HCT116 (cell line): ENCODE measurements at regions not wholly inside any gene's neighbourhood (a gene's known extent, or its start where the extent isn't known, plus 50 kb on each side); places are given as distances from the start of the nearest gene placed in this dataset.

ENCODE experiments used
- ATAC-seq: fragments of 200-7000 bp; cut with Tn5 transposase; 2 replicates; pipeline ENCODE4 v1.9.1; 2020; ENCODE audit warnings: mild to moderate bottlenecking, moderate library complexity
- BruUV-seq: library from RNA; stranded (reverse); fragments of 400-500 nt; replicated peaks from 2 replicates; lab custom pipeline; 2021; lab: Mats Ljungman, UMichigan
- CTCF ChIA-PET: fragments of 300-600 bp; sonication (Branson Sonifier 250); formaldehyde crosslinking; loops from one replicate; lab custom pipeline; 2021; ENCODE audit warnings: antibody characterized with exemption; lab: Charles Lee
- POLR2A ChIA-PET: fragments of 300-600, 350-600 bp; sonication (Branson Sonifier 250); formaldehyde crosslinking; loops from one replicate; lab custom pipeline; 2021; ENCODE audit warnings: antibody characterized with exemption; lab: Charles Lee
- RAD21 ChIA-PET, 2 experiments: fragments of 300-600 bp; sonication (Branson Sonifier 250); formaldehyde crosslinking; loops; one replicate each; lab custom pipeline; 2023; ENCODE audit warnings: low total read pairs in 2 of 2; ENCODE audit not compliant: uncharacterized antibody in 2 of 2, unreplicated experiment in 2 of 2, low non-redundant PET in 1 of 2; lab: Charles Lee
- DNase-seq: peaks from one replicate; pipeline ENCODE4 v3.0.0-alpha.2; 2010; ENCODE audit warnings: low read depth, low spot score
- H2AFZ ChIP-seq: fragments of 200-600 bp; shearing (Covaris generic), sonication (generic); 2 replicates; pipeline ENCODE4 v1.6.1; 2017; ENCODE audit warnings: low read depth, mixed run types, mixed read lengths, antibody characterized with exemption, low read length; ENCODE audit not compliant: poor library complexity, severe bottlenecking
- H3K27ac ChIP-seq: 2 replicates; pipeline ENCODE4 v1.5.1; 2012; ENCODE audit warnings: low read depth, low read length
- H3K27me3 ChIP-seq: fragments of 200-600 bp; sonication (generic); 2 replicates; pipeline ENCODE4 v1.6.1; 2016; ENCODE audit warnings: mixed run types, low read length, mixed read lengths; ENCODE audit not compliant: insufficient read depth
- H3K36me3 ChIP-seq, 2 experiments: fragments of 200-500 bp in 1 of 2; fragments of 200-600 bp in 1 of 2; sonication (Bioruptor generic) in 1 of 2; sonication (generic) in 1 of 2; 2 replicates each; pipeline versions ENCODE4 v1.5.1 to v1.6.1; 2014 to 2016; ENCODE audit warnings: low read length in 2 of 2, inconsistent platforms in 1 of 2, mixed read lengths in 1 of 2, mixed run types in 1 of 2; ENCODE audit not compliant: insufficient read depth in 2 of 2, control insufficient read depth in 1 of 2
- H3K4me1 ChIP-seq, 2 experiments: fragments of 200-600 bp in 1 of 2; sonication (generic) in 1 of 2; 2 replicates each; pipeline versions ENCODE4 v1.5.1 to v1.6.1; 2012 to 2017; ENCODE audit warnings: low read length in 2 of 2, inconsistent platforms in 1 of 2, mild to moderate bottlenecking in 1 of 2, mixed read lengths in 1 of 2, mixed run types in 1 of 2, moderate library complexity in 1 of 2; ENCODE audit not compliant: insufficient read depth in 2 of 2, control insufficient read depth in 1 of 2
- H3K4me2 ChIP-seq: fragments of 200-600 bp; sonication (generic); 2 replicates; pipeline ENCODE4 v1.6.1; 2017; ENCODE audit warnings: mixed run types, low read length, mixed read lengths
- H3K4me3 ChIP-seq, 2 experiments: fragments of 200-600 bp in 1 of 2; sonication (generic) in 1 of 2; replicated peaks in 1 of 2; 2 replicates each; pipeline ENCODE4 v1.5.1; 2011 to 2016; ENCODE audit warnings: low read length in 2 of 2, control low read depth in 1 of 2, low read depth in 1 of 2, mild to moderate bottlenecking in 1 of 2, mixed read lengths in 1 of 2, mixed run types in 1 of 2
- H3K79me2 ChIP-seq: fragments of 200-600 bp; sonication (generic); 2 replicates; pipeline ENCODE4 v1.6.1; 2017; ENCODE audit warnings: mild to moderate bottlenecking, mixed run types, low read length, moderate library complexity, mixed read lengths; ENCODE audit not compliant: insufficient read depth
- H3K9ac ChIP-seq: fragments of 200-600 bp; sonication (generic); 2 replicates; pipeline ENCODE4 v1.6.1; 2016; ENCODE audit warnings: low read length, mixed read lengths
- H3K9me2 ChIP-seq: fragments of 200-600 bp; sonication (generic), shearing (Covaris generic); 2 replicates; pipeline ENCODE4 v1.6.1; 2017; ENCODE audit warnings: mixed run types, mild to moderate bottlenecking, moderate library complexity; ENCODE audit not compliant: insufficient read depth
- H3K9me3 ChIP-seq, 2 experiments: fragments of 200-500 bp in 1 of 2; fragments of 200-600 bp in 1 of 2; sonication (Bioruptor generic) in 1 of 2; sonication (generic) in 1 of 2; 2 replicates each; pipeline ENCODE4 v1.6.1; 2014 to 2017; ENCODE audit warnings: low read length in 2 of 2, mixed read lengths in 2 of 2, inconsistent platforms in 1 of 2, low read depth in 1 of 2, mild to moderate bottlenecking in 1 of 2, mixed run types in 1 of 2, moderate library complexity in 1 of 2; ENCODE audit not compliant: control insufficient read depth in 1 of 2, insufficient read depth in 1 of 2
- H4K20me1 ChIP-seq: fragments of 200-600 bp; sonication (generic), shearing (Covaris generic); 2 replicates; pipeline ENCODE4 v1.6.1; 2017; ENCODE audit warnings: mixed run types, mild to moderate bottlenecking, moderate library complexity; ENCODE audit not compliant: insufficient read depth
- ATF3 ChIP-seq: IDR thresholded peaks from 2 replicates; pipeline ENCODE4 v1.6.1; 2012
- CBX3 ChIP-seq: IDR thresholded peaks from 2 replicates; pipeline ENCODE4 v1.6.1; 2012; ENCODE audit warnings: low read depth
- CTCF ChIP-seq, 3 experiments: fragments of 200-600 bp in 1 of 3; sonication (generic) in 1 of 3; IDR thresholded peaks in 2 of 3; conservative IDR thresholded peaks in 1 of 3; 2 replicates each; pipeline ENCODE4 v1.5.1; 2012 to 2017; ENCODE audit warnings: low read depth in 2 of 3, low read length in 2 of 3, antibody characterized with exemption in 1 of 3, borderline replicate concordance in 1 of 3, control low read depth in 1 of 3, mild to moderate bottlenecking in 1 of 3, mixed read lengths in 1 of 3, mixed run types in 1 of 3, moderate library complexity in 1 of 3; ENCODE audit not compliant: insufficient read depth in 1 of 3
- EGR1 ChIP-seq: IDR thresholded peaks from 2 replicates; pipeline ENCODE4 v1.6.1; 2012; ENCODE audit warnings: low read depth
- ELF1 ChIP-seq: IDR thresholded peaks from 2 replicates; pipeline ENCODE4 v1.6.1; 2012; ENCODE audit warnings: low read depth, borderline replicate concordance
- EZH2 ChIP-seq: fragments of 200-600 bp; sonication (generic); IDR thresholded peaks from 2 replicates; pipeline ENCODE4 v1.6.1; 2017; ENCODE audit warnings: antibody characterized with exemption, mixed run types
- FOSL1 ChIP-seq: IDR thresholded peaks from 2 replicates; pipeline ENCODE4 v1.6.1; 2012; ENCODE audit warnings: low read depth
- JUND ChIP-seq: IDR thresholded peaks from 2 replicates; pipeline ENCODE4 v1.6.1; 2012
- MAX ChIP-seq: IDR thresholded peaks from 2 replicates; pipeline ENCODE4 v1.6.1; 2012
- POLR2AphosphoS5 ChIP-seq: IDR thresholded peaks from 2 replicates; pipeline ENCODE4 v1.6.1; 2011; ENCODE audit warnings: mild to moderate bottlenecking, low read depth, low read length, moderate library complexity
- SP1 ChIP-seq: IDR thresholded peaks from 2 replicates; pipeline ENCODE4 v1.6.1; 2012; ENCODE audit warnings: low read depth
- SRF ChIP-seq: IDR thresholded peaks from 2 replicates; pipeline ENCODE4 v1.6.1; 2012; ENCODE audit warnings: low read depth
- ZFX ChIP-seq: fragments of 450-650 bp; IDR thresholded peaks from 2 replicates; pipeline ENCODE4 v1.6.1; 2017
- ZNF274 ChIP-seq: fragments of 200-500 bp; sonication (Bioruptor generic); IDR thresholded peaks from 2 replicates; pipeline ENCODE4 v1.6.1; 2014; ENCODE audit warnings: mild to moderate bottlenecking, low read depth, low read length, inconsistent platforms
- intact Hi-C: fragments of 100-400 bp; cut with micrococcal nuclease; formaldehyde crosslinking; loops from 2 replicates; pipeline ENCODE4 v1.10.0; 2022
- TF ChIP-seq, protein P1 (sequence below): IDR thresholded peaks from 2 replicates; pipeline ENCODE4 v1.6.1; 2011; ENCODE audit warnings: mild to moderate bottlenecking, low read length, moderate library complexity; ENCODE audit not compliant: insufficient replicate concordance; ENCODE audit errors: extremely low read depth

- Histone ChIP-seq H3K9me2 (no peaks in the 10 kb centered on the region), H2AFZ (no peak overlapping the region), H3K36me3 (no peaks in the 10 kb centered on the region), H3K9me3 (no peaks in the 10 kb centered on the region), H3K79me2 (no peaks in the 10 kb centered on the region), H3K4me2 (no peak overlapping the region), H3K4me1 (no peaks in the 10 kb centered on the region), H4K20me1 (no peaks in the 10 kb centered on the region), H3K9ac (no peak overlapping the region), H3K4me3 (no peak overlapping the region), H3K27me3 (no peaks in the 10 kb centered on the region), H3K27ac (no peak overlapping the region)
- POLR2A ChIA-PET: no interaction called here
- CTCF ChIA-PET: no interaction called here
- no peak for TF ChIP-seq JUND
- TF ChIP-seq POLR2AphosphoS5: no peak
- TF ChIP-seq SRF: no peak
- TF ChIP-seq, protein P1, sequence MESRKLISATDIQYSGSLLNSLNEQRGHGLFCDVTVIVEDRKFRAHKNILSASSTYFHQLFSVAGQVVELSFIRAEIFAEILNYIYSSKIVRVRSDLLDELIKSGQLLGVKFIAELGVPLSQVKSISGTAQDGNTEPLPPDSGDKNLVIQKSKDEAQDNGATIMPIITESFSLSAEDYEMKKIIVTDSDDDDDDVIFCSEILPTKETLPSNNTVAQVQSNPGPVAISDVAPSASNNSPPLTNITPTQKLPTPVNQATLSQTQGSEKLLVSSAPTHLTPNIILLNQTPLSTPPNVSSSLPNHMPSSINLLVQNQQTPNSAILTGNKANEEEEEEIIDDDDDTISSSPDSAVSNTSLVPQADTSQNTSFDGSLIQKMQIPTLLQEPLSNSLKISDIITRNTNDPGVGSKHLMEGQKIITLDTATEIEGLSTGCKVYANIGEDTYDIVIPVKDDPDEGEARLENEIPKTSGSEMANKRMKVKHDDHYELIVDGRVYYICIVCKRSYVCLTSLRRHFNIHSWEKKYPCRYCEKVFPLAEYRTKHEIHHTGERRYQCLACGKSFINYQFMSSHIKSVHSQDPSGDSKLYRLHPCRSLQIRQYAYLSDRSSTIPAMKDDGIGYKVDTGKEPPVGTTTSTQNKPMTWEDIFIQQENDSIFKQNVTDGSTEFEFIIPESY: no peak
- no peak for TF ChIP-seq EZH2
- no peak for TF ChIP-seq ZNF274
- TF ChIP-seq MAX: no peak
- TF ChIP-seq ELF1: no peak
- TF ChIP-seq SP1: no peak
- TF ChIP-seq CTCF (IDR thresholded peaks at IDR 0.05 in 2 of 3, conservative IDR thresholded peaks at IDR 0.05 in 1 of 3; ENCODE audit: borderline replicate concordance in 1 of 3, insufficient read depth in 1 of 3, low read depth in 2 of 3, low read length in 2 of 3): no peak
- TF ChIP-seq ZFX: no peak
- no peak for TF ChIP-seq ATF3
- TF ChIP-seq FOSL1: no peak
- TF ChIP-seq EGR1: no peak
- TF ChIP-seq CBX3: no peak
- DNase-seq (no peak), ATAC-seq (no peak)
- BruUV-seq: no TSS peak
- RAD21 ChIA-PET: no interaction called here
- intact Hi-C loops: no loop called here
These were observed 977.9 kb downstream of the BRINP3 start for GRCh38 chr1:189499736-189500135.
